OCI-LY1 (cell line): ENCODE measurements at regions not wholly inside any gene's neighbourhood (a gene's known extent, or its start where the extent isn't known, plus 50 kb on each side); places are given as distances from the start of the nearest gene placed in this dataset.

ENCODE experiments used
- EZH2 ChIP-seq: fragments of 200-600 bp; sonication (generic), shearing (Covaris generic); IDR thresholded peaks from 2 replicates; pipeline ENCODE4 v1.8.0; 2017; ENCODE audit warnings: borderline replicate concordance, mixed run types, mild to moderate bottlenecking, antibody characterized with exemption, low read length, moderate library complexity, mixed read lengths
- TF ChIP-seq, protein P1 (sequence below): fragments of 200-600 bp; sonication (generic), shearing (Covaris generic); IDR thresholded peaks from 2 replicates; pipeline ENCODE4 v1.5.1; 2017; ENCODE audit warnings: mild to moderate bottlenecking, antibody characterized with exemption, low read length, moderate library complexity, mixed read lengths

- TF ChIP-seq, protein P1, sequence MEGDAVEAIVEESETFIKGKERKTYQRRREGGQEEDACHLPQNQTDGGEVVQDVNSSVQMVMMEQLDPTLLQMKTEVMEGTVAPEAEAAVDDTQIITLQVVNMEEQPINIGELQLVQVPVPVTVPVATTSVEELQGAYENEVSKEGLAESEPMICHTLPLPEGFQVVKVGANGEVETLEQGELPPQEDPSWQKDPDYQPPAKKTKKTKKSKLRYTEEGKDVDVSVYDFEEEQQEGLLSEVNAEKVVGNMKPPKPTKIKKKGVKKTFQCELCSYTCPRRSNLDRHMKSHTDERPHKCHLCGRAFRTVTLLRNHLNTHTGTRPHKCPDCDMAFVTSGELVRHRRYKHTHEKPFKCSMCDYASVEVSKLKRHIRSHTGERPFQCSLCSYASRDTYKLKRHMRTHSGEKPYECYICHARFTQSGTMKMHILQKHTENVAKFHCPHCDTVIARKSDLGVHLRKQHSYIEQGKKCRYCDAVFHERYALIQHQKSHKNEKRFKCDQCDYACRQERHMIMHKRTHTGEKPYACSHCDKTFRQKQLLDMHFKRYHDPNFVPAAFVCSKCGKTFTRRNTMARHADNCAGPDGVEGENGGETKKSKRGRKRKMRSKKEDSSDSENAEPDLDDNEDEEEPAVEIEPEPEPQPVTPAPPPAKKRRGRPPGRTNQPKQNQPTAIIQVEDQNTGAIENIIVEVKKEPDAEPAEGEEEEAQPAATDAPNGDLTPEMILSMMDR: peak; percentile 85
- TF ChIP-seq EZH2: no peak
Measured at GRCh38 chr4:64158648-64159326, 250.5 kb downstream of the TECRL start.
